SJSA1 (cell line): ENCODE measurements at regions not wholly inside any gene's neighbourhood (a gene's known extent, or its start where the extent isn't known, plus 50 kb on each side); places are given as distances from the start of the nearest gene placed in this dataset.
A peak's percentile ranks its signal among the peaks of the same experiment; 100 is the strongest.
"Not testable (repeated sequence)": the region's sequence is repeated elsewhere in the genome, so short reads cannot be mapped to it uniquely, and the experiment has no call there.

Experiments used
- DNase-seq, 2 experiments: peaks; one replicate each; pipeline ENCODE4 v3.0.0-alpha.2; 2015 to 2020; ENCODE audit warnings: low spot score in 2 of 2, low read depth in 1 of 2
- H3K27ac ChIP-seq: fragments of 250-450 bp; sonication (Bioruptor Pico); 2 replicates; pipeline ENCODE4 v1.5.1; 2020; ENCODE audit warnings: mild to moderate bottlenecking, moderate library complexity
- H3K27me3 ChIP-seq: fragments of 250-450 bp; sonication (Bioruptor Pico); replicated peaks from 2 replicates; pipeline ENCODE4 v1.5.1; 2020; ENCODE audit warnings: mild to moderate bottlenecking, moderate library complexity
- H3K36me3 ChIP-seq: fragments of 250-450 bp; sonication (Bioruptor Pico); 2 replicates; pipeline ENCODE4 v1.5.1; 2020; ENCODE audit warnings: mild to moderate bottlenecking
- H3K4me1 ChIP-seq: fragments of 250-450 bp; sonication (Bioruptor Pico); replicated peaks from 2 replicates; pipeline ENCODE4 v1.6.1; 2021; ENCODE audit warnings: mild to moderate bottlenecking
- H3K4me3 ChIP-seq: fragments of 250-450 bp; sonication (Bioruptor Pico); 2 replicates; pipeline ENCODE4 v1.5.1; 2020; ENCODE audit warnings: mild to moderate bottlenecking
- H3K9me3 ChIP-seq: fragments of 250-450 bp; sonication (Bioruptor Pico); replicated peaks from 2 replicates; pipeline ENCODE4 v1.5.1; 2020; ENCODE audit warnings: mild to moderate bottlenecking

- DNase-seq: no peak
- no peak overlapping the region for H3K4me3 ChIP-seq
- no peaks in the 10 kb centered on the region for H3K36me3 ChIP-seq
- H3K4me1 ChIP-seq: no peaks in the 10 kb centered on the region
- no peak overlapping the region for H3K27ac ChIP-seq
- H3K27me3 ChIP-seq: no peaks in the 10 kb centered on the region
- no peaks in the 10 kb centered on the region for H3K9me3 ChIP-seq
Observed at GRCh38 chr10:53063805-53064204, 291.2 kb upstream of the MBL2 start.

- Histone ChIP-seq H3K4me3 (no peak overlapping the region), H3K4me1 (no peaks in the 10 kb centered on the region), H3K27ac (no peak overlapping the region), H3K36me3 (no peaks in the 10 kb centered on the region), H3K27me3 (no peaks in the 10 kb centered on the region), H3K9me3 (no peaks in the 10 kb centered on the region)
- DNase-seq: no peak
Observed at GRCh38 chr10:53052521-53053164, 280.1 kb upstream of the MBL2 start.

GRCh38 chr10:53045315-53045714 is 272.7 kb upstream of the MBL2 start:
- H3K9me3 ChIP-seq: no peaks in the 10 kb centered on the region
- H3K27me3 ChIP-seq: no peaks in the 10 kb centered on the region
- no peak for DNase-seq
- no peak overlapping the region for H3K4me3 ChIP-seq
- H3K4me1 ChIP-seq: no peaks in the 10 kb centered on the region
- no peaks in the 10 kb centered on the region for H3K36me3 ChIP-seq
- H3K27ac ChIP-seq: no peak overlapping the region

- DNase-seq, H3K4me1 ChIP-seq, H3K36me3 ChIP-seq, H3K4me3 ChIP-seq, H3K9me3 ChIP-seq, H3K27ac ChIP-seq, H3K27me3 ChIP-seq: not testable (repeated sequence)
Observed at GRCh38 chr10:53035823-53036222, 263.2 kb upstream of the MBL2 start.

- Histone ChIP-seq H3K4me1 (no peaks in the 10 kb centered on the region), H3K27me3 (no peaks in the 10 kb centered on the region), H3K36me3 (no peaks in the 10 kb centered on the region), H3K27ac (no peak overlapping the region), H3K4me3 (no peak overlapping the region), H3K9me3 (no peaks in the 10 kb centered on the region)
- no peak for DNase-seq
Observed at GRCh38 chr10:53033396-53033795, 260.8 kb upstream of the MBL2 start.

- not testable (repeated sequence) for H3K4me1 ChIP-seq, H3K36me3 ChIP-seq, DNase-seq, H3K27ac ChIP-seq, H3K4me3 ChIP-seq, H3K27me3 ChIP-seq, H3K9me3 ChIP-seq
Observed at GRCh38 chr10:53029872-53030849, 257.6 kb upstream of the MBL2 start.

- Histone ChIP-seq H3K9me3 (no peaks in the 10 kb centered on the region), H3K4me3 (no peak overlapping the region), H3K27ac (no peak overlapping the region)
Observed at GRCh38 chr10:53029449-53029848, 256.9 kb upstream of the MBL2 start.

GRCh38 chr10:53025765-53026164 is 253.2 kb upstream of the MBL2 start:
- H3K9me3 ChIP-seq, H3K27me3 ChIP-seq, H3K36me3 ChIP-seq, DNase-seq, H3K4me1 ChIP-seq, H3K27ac ChIP-seq, H3K4me3 ChIP-seq: not testable (repeated sequence)

More at GRCh38 chr10:53029449-53029848, 256.9 kb upstream of the MBL2 start:
- no peak for DNase-seq
- no peaks in the 10 kb centered on the region for H3K27me3 ChIP-seq
- H3K4me1 ChIP-seq: no peaks in the 10 kb centered on the region
- no peaks in the 10 kb centered on the region for H3K36me3 ChIP-seq

GRCh38 chr10:53025172-53025711 is 252.7 kb upstream of the MBL2 start:
- peak overlapping the region; percentile 16 for H3K4me3 ChIP-seq
- peak in 1 of 2 experiments; percentile 1 for DNase-seq
- H3K27me3 ChIP-seq: no peaks in the 10 kb centered on the region
- no peaks in the 10 kb centered on the region for H3K9me3 ChIP-seq
- H3K4me1 ChIP-seq: no peaks in the 10 kb centered on the region
- no peaks in the 10 kb centered on the region for H3K36me3 ChIP-seq
- H3K27ac ChIP-seq: no peak overlapping the region

GRCh38 chr10:53023411-53023810 is 250.8 kb upstream of the MBL2 start:
- Histone ChIP-seq H3K27ac (no peak overlapping the region), H3K36me3 (no peaks in the 10 kb centered on the region), H3K9me3 (no peaks in the 10 kb centered on the region), H3K4me1 (no peaks in the 10 kb centered on the region), H3K4me3 (no peak overlapping the region), H3K27me3 (no peaks in the 10 kb centered on the region)
- DNase-seq: no peak

GRCh38 chr10:53022611-53023088 is 250.1 kb upstream of the MBL2 start:
- Histone ChIP-seq H3K4me1 (no peaks in the 10 kb centered on the region), H3K27ac (no peak overlapping the region), H3K4me3 (no peak overlapping the region), H3K36me3 (no peaks in the 10 kb centered on the region), H3K9me3 (no peaks in the 10 kb centered on the region), H3K27me3 (no peaks in the 10 kb centered on the region)
- no peak for DNase-seq

- no peak overlapping the region for H3K4me3 ChIP-seq
- H3K9me3 ChIP-seq: no peaks in the 10 kb centered on the region
- no peaks in the 10 kb centered on the region for H3K36me3 ChIP-seq
- no peaks in the 10 kb centered on the region for H3K27me3 ChIP-seq
- no peaks in the 10 kb centered on the region for H3K4me1 ChIP-seq
- no peak overlapping the region for H3K27ac ChIP-seq
- no peak for DNase-seq
Observed at GRCh38 chr10:53013201-53013810, 240.7 kb upstream of the MBL2 start.

GRCh38 chr10:53009961-53010907 is 237.7 kb upstream of the MBL2 start:
- no peak for DNase-seq
- Histone ChIP-seq H3K9me3 (no peaks in the 10 kb centered on the region), H3K4me1 (no peaks in the 10 kb centered on the region), H3K27ac (no peak overlapping the region), H3K4me3 (no peak overlapping the region), H3K36me3 (no peaks in the 10 kb centered on the region), H3K27me3 (no peaks in the 10 kb centered on the region)
